Neural cell (in vitro differentiated cells): ENCODE measurements at regions not wholly inside any gene's neighbourhood (a gene's known extent, or its start where the extent isn't known, plus 50 kb on each side); places are given as distances from the start of the nearest gene placed in this dataset.

Source experiments
- H2AFZ ChIP-seq: fragments of 200-600, 300-800 bp; sonication (generic), shearing (Covaris generic); 2 replicates; pipeline ENCODE4 v1.6.0; 2014; ENCODE audit warnings: low read depth, mild to moderate bottlenecking, antibody characterized with exemption, low read length, moderate library complexity
- H3F3A ChIP-seq: fragments of 200-600 bp; shearing (Covaris generic); 2 replicates; pipeline ENCODE4 v1.6.1; 2016; ENCODE audit warnings: mild to moderate bottlenecking, moderate library complexity, mixed read lengths, antibody characterized with exemption, low read length; ENCODE audit not compliant: insufficient read depth, poor library complexity, severe bottlenecking
- H3K27ac ChIP-seq: fragments of 200-600, 300-800 bp; sonication (generic), shearing (Covaris generic); 2 replicates; pipeline ENCODE4 v1.5.1; 2014; ENCODE audit warnings: mild to moderate bottlenecking, low read length, moderate library complexity
- H3K27me3 ChIP-seq: fragments of 300-800, 200-600 bp; sonication (generic), shearing (Covaris generic); 2 replicates; pipeline ENCODE4 v1.6.0; 2014; ENCODE audit warnings: mild to moderate bottlenecking, low read depth, low read length, moderate library complexity; ENCODE audit not compliant: insufficient read depth
- H3K36me3 ChIP-seq: fragments of 300-800, 200-600 bp; sonication (generic), shearing (Covaris generic); 2 replicates; pipeline ENCODE4 v1.5.1; 2014; ENCODE audit warnings: mild to moderate bottlenecking, antibody characterized with exemption, low read length, moderate library complexity; ENCODE audit not compliant: insufficient read depth
- H3K4me2 ChIP-seq: fragments of 300-800, 200-600 bp; sonication (generic), shearing (Covaris generic); 2 replicates; pipeline ENCODE4 v1.6.0; 2014; ENCODE audit warnings: mild to moderate bottlenecking, low read length
- H3K4me3 ChIP-seq: fragments of 300-800, 200-600 bp; sonication (generic), shearing (Covaris generic); 2 replicates; pipeline ENCODE4 v1.5.1; 2014; ENCODE audit warnings: mild to moderate bottlenecking, low read length, moderate library complexity
- H3K79me2 ChIP-seq: fragments of 200-600 bp; shearing (Covaris generic); replicated peaks from 2 replicates; pipeline ENCODE4 v1.6.0; 2014; ENCODE audit warnings: mild to moderate bottlenecking, low read length, moderate library complexity; ENCODE audit not compliant: insufficient read depth
- H3K9ac ChIP-seq: fragments of 300-800, 200-600 bp; sonication (generic), shearing (Covaris generic); 2 replicates; pipeline ENCODE4 v1.6.1; 2016; ENCODE audit warnings: mild to moderate bottlenecking, low read length, mixed read lengths
- H3K9me2 ChIP-seq: fragments of 200-600 bp; shearing (Covaris generic); 2 replicates; pipeline ENCODE4 v1.6.1; 2016; ENCODE audit warnings: mild to moderate bottlenecking, low read length, mixed read lengths; ENCODE audit not compliant: insufficient read depth
- H3K9me3 ChIP-seq: fragments of 200-600, 300-800 bp; sonication (generic), shearing (Covaris generic); 2 replicates; pipeline ENCODE4 v1.6.1; 2016; ENCODE audit warnings: mild to moderate bottlenecking, mixed run types, low read length, moderate library complexity, mixed read lengths
- H4K20me1 ChIP-seq: fragments of 200-600 bp; shearing (Covaris generic); 2 replicates; pipeline ENCODE4 v1.6.1; 2016; ENCODE audit warnings: mild to moderate bottlenecking, mixed run types; ENCODE audit not compliant: insufficient read depth
- EP300 ChIP-seq: fragments of 450-650 bp; conservative IDR thresholded peaks from 2 replicates; pipeline ENCODE4 v1.6.1; 2014; ENCODE audit warnings: antibody characterized with exemption, mild to moderate bottlenecking, moderate library complexity; ENCODE audit not compliant: poor library complexity, severe bottlenecking
- EZH2 ChIP-seq: fragments of 200-600, 300-800 bp; shearing (Covaris generic), sonication (generic); IDR thresholded peaks from 2 replicates; pipeline ENCODE4 v1.6.1; 2014; ENCODE audit warnings: antibody characterized with exemption, low read length, borderline replicate concordance, mild to moderate bottlenecking; ENCODE audit not compliant: insufficient read depth, poor library complexity, severe bottlenecking
- MXI1 ChIP-seq: fragments of 450-650 bp; conservative IDR thresholded peaks from 2 replicates; pipeline ENCODE4 v1.6.1; 2014; ENCODE audit warnings: antibody characterized with exemption, mild to moderate bottlenecking; ENCODE audit not compliant: poor library complexity, severe bottlenecking
- POLR2AphosphoS5 ChIP-seq: IDR thresholded peaks from 2 replicates; pipeline ENCODE4 v1.6.1; 2012
- RAD21 ChIP-seq: fragments of 450-650 bp; conservative IDR thresholded peaks from 2 replicates; pipeline ENCODE4 v1.6.1; 2014; ENCODE audit warnings: antibody characterized with exemption, mild to moderate bottlenecking, moderate library complexity
- SMC3 ChIP-seq: fragments of 450-650 bp; conservative IDR thresholded peaks from 2 replicates; pipeline ENCODE4 v1.6.1; 2014; ENCODE audit warnings: antibody characterized with exemption, mild to moderate bottlenecking, moderate library complexity; ENCODE audit not compliant: poor library complexity
- TAF1 ChIP-seq: IDR thresholded peaks from 2 replicates; pipeline ENCODE4 v1.6.1; 2012; ENCODE audit warnings: low read depth
- TF ChIP-seq, protein P1 (sequence below): fragments of 450-650 bp; IDR thresholded peaks from 2 replicates; pipeline ENCODE4 v1.5.1; 2014; ENCODE audit warnings: antibody characterized with exemption, mild to moderate bottlenecking, moderate library complexity; ENCODE audit not compliant: poor library complexity, severe bottlenecking
- TF ChIP-seq, protein P2 (sequence below): IDR thresholded peaks from 2 replicates; pipeline ENCODE4 v1.6.1; 2012; ENCODE audit warnings: borderline replicate concordance

DNA sequence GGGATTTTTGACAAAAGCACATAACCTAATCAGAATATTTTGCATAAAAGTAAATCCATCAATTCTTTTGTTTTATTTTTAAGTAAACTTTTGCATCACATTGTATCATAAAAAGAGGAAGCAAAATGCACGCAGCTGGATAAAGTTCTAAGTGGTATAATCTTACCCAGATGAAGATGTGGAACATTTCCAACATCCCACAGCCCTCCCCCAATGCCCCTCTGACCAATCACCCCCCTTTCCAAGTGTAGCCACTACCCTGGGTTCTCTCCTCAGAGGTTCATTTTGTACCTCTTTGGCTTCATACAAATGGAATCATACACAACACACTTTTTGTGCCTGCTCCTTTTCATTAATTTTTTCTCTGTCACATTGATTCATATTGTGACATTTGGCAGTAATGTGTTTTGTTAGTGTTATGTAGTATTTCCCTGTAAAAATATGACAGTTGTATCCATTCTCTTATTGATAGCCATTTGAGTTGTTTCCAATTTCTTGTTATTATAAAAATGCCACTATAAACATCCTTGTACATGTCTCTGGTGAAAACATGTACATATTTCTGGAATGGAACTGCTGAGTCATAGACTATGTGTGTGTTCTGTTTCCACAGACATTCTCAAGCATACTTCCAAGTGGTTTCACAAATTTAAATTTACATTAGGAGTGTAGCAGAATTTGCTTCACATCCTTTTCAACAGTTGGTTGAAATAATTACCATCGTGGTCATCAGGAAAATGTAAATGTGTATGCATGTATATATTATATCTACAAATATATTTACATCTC, 92.9 kb upstream of the SYNDIG1 start:
- Histone ChIP-seq H3K27ac (no peak overlapping the region), H3K36me3 (no peaks in the 10 kb centered on the region), H3K9ac (no peak overlapping the region), H3K4me2 (no peak overlapping the region), H3K9me3 (no peaks in the 10 kb centered on the region), H3F3A (no peaks in the 10 kb centered on the region), H3K4me3 (no peak overlapping the region), H3K79me2 (no peaks in the 10 kb centered on the region), H4K20me1 (no peaks in the 10 kb centered on the region), H2AFZ (no peak overlapping the region), H3K27me3 (no peaks in the 10 kb centered on the region), H3K9me2 (no peaks in the 10 kb centered on the region)
- no peak for TF ChIP-seq EZH2

GRCh38 chr20:24373372-24373771, 96.1 kb upstream of the SYNDIG1 start:
- TF ChIP-seq SMC3 (no peak), EP300 (no peak), RAD21 (no peak), EZH2 (no peak), TAF1 (no peak), MXI1 (no peak), POLR2AphosphoS5 (no peak)
- TF ChIP-seq, protein P1, sequence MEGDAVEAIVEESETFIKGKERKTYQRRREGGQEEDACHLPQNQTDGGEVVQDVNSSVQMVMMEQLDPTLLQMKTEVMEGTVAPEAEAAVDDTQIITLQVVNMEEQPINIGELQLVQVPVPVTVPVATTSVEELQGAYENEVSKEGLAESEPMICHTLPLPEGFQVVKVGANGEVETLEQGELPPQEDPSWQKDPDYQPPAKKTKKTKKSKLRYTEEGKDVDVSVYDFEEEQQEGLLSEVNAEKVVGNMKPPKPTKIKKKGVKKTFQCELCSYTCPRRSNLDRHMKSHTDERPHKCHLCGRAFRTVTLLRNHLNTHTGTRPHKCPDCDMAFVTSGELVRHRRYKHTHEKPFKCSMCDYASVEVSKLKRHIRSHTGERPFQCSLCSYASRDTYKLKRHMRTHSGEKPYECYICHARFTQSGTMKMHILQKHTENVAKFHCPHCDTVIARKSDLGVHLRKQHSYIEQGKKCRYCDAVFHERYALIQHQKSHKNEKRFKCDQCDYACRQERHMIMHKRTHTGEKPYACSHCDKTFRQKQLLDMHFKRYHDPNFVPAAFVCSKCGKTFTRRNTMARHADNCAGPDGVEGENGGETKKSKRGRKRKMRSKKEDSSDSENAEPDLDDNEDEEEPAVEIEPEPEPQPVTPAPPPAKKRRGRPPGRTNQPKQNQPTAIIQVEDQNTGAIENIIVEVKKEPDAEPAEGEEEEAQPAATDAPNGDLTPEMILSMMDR: no peak
- TF ChIP-seq, protein P2, sequence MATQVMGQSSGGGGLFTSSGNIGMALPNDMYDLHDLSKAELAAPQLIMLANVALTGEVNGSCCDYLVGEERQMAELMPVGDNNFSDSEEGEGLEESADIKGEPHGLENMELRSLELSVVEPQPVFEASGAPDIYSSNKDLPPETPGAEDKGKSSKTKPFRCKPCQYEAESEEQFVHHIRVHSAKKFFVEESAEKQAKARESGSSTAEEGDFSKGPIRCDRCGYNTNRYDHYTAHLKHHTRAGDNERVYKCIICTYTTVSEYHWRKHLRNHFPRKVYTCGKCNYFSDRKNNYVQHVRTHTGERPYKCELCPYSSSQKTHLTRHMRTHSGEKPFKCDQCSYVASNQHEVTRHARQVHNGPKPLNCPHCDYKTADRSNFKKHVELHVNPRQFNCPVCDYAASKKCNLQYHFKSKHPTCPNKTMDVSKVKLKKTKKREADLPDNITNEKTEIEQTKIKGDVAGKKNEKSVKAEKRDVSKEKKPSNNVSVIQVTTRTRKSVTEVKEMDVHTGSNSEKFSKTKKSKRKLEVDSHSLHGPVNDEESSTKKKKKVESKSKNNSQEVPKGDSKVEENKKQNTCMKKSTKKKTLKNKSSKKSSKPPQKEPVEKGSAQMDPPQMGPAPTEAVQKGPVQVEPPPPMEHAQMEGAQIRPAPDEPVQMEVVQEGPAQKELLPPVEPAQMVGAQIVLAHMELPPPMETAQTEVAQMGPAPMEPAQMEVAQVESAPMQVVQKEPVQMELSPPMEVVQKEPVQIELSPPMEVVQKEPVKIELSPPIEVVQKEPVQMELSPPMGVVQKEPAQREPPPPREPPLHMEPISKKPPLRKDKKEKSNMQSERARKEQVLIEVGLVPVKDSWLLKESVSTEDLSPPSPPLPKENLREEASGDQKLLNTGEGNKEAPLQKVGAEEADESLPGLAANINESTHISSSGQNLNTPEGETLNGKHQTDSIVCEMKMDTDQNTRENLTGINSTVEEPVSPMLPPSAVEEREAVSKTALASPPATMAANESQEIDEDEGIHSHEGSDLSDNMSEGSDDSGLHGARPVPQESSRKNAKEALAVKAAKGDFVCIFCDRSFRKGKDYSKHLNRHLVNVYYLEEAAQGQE: no peak
- Histone ChIP-seq H3K27ac (no peak overlapping the region), H3K36me3 (no peaks in the 10 kb centered on the region), H3F3A (no peaks in the 10 kb centered on the region), H3K9me2 (no peaks in the 10 kb centered on the region), H4K20me1 (no peaks in the 10 kb centered on the region), H3K9me3 (no peaks in the 10 kb centered on the region), H3K4me3 (no peak overlapping the region), H3K79me2 (no peaks in the 10 kb centered on the region), H3K9ac (no peak overlapping the region), H3K4me2 (no peak overlapping the region), H3K27me3 (no peaks in the 10 kb centered on the region), H2AFZ (no peak overlapping the region)
